Myocyte (in vitro differentiated cells): ENCODE measurements at regions not wholly inside any gene's neighbourhood (a gene's known extent, or its start where the extent isn't known, plus 50 kb on each side); places are given as distances from the start of the nearest gene placed in this dataset.
"Not testable (repeated sequence)": the region's sequence is repeated elsewhere in the genome, so short reads cannot be mapped to it uniquely, and the experiment has no call there.

ENCODE experiments used
- DNase-seq: peaks from one replicate; pipeline ENCODE4 v3.0.0-alpha.2; 2012; ENCODE audit warnings: low read depth

DNA sequence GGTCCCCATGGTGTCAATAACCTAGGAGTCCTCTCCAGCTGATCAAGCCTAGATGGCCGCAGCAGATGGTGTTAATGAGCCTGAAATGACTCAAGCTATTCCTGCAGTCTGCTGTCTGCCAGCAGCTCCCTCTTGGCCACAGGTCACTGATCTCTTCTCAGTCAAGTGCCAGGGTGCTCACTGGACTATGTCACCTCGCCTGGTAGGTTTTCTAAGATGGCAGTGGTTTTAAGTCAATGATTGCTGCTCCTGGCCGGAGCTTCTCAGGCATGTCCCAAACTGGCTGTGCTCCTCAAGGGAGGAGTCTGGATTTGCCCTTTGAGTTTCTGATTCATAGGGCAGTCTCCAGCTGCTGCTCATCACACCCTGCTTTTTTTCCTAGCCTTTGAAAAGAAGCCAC is 58.6 kb upstream of the SHISA6 start:
- DNase-seq: no peak

DNA sequence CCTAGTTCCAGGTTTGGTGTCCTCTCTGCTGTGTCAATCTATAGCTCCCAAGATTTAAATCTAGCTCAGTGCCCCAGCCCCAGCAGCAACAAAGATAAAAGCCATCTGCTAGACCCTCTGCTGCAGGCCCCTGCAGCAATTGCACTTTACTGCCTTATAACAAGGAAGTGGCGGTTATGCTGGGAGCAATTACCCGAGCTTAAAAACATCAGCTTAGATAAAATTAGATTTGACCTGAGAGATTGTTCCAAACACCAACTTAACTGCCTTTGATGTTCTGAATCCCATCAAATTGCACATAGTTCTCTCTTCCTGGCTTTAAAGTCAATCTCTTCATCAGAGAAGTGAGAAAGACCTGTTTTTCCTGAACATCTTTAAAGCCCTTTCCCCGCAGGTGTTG is 62.4 kb upstream of the SHISA6 start:
- no peak for DNase-seq

DNA sequence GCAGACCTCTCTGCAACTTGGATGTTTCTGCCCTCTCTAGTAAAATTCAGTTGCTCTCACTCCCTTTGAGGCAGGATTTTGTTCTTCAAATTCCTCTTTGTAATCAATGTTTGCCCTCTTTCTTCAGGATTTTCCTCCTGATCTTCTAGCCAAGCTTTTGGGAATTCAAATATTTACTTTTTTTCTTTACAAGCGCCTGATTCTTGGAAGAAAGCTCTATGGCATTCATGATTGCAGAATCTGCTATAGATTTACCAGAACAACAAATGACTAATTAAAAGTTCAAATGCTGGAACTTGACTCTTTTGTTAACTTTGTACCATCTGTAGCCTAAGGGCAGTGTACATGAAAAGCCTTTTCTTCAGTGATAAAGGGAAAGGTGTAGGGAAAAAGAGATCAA is 63.7 kb upstream of the SHISA6 start:
- no peak for DNase-seq

DNA sequence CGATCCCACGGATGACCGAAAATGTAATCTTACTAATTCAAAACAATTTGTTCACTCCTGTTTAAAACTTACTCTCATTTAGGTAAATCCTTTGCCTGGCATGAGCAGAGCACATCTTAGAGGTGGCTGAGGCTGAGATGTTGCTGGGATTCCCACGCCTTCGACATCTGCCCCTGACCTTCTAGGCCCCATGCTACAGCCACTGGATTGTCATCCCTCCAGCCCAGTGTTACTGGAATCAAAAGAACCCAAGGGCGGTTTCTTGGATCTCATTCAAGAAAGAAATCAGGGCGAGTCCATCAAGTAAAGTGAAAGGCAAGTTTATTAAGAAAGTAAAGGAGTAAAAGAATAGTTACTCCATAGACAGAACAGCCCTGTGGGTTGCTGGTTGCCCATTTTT is 64.5 kb upstream of the SHISA6 start:
- no peak for DNase-seq

DNA sequence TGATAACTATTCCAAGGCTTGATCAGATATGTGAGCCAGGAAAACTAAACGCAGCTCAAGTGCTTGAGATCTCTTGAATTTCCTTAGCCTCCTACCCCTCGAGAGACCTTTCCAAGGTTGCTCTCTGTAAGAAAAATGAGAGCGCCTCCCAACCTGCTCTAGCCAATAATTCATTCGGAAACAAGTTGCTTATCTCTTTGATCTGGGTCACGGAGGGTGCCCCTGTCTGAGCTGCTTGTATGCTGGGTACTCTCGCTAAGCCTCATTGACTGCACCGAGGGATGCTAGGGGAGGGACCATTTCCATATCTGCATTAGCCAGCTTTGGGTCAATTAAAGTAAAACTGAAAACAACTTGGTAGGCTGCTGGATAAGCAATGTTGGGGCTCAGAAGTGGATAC is 70.1 kb upstream of the SHISA6 start:
- DNase-seq: no peak

DNA sequence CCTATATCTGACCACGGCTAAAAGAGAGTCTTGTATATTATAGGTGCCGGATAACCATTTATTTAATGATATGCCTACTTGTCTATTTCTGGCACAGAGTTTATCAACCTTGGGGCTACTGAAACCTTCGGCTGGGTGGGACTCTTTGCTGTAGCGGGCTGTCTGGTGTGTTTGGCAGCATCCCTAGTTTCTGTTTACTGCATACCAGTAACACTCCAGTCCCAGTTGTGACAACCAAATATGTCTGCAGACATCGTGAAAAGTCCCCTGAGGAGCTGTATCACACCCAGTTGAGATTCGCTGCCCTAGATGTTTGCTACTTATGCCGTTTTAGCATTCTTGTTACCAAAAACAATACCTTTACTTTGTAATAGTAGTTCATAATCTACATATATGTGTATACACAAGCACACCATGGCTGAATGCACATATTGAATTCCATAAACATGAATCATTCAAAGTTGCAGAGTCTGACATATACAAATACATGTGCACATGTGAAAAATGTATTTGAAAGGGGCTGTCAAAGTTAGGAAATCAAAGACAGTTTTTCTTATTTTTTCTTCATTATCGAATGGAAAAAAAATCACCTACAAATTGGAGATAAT is 89.1 kb upstream of the SHISA6 start:
- DNase-seq: no peak

DNA sequence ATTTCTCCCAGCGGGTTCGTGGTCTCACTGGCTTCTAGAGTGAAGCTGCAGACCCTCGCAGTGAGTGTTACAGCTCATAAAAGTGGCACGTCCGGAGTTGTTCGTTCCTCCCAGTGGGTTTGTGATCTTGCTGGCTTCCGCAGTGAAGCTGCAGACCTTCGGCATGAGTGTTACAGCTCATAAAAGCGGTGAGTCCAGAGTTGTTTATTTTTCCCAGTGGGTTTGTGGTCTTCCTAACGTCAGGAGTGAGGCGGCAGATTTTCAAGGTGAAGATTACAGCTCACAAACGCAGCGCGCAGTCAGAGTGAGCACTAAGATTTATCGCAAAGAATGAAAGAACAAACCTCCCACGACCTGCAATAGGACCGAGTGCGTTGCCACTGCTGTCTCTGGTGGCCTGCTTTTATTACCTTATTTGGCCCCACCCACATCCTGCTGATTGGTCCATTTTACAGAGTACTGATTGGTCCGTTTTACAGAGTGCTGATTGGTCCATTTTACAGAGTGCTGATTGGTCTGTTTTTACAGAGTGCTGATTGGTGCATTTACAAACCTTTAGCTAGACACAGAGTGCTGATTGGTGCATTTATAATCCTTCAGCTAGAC is 90.0 kb upstream of the SHISA6 start:
- not testable (repeated sequence) for DNase-seq

DNA sequence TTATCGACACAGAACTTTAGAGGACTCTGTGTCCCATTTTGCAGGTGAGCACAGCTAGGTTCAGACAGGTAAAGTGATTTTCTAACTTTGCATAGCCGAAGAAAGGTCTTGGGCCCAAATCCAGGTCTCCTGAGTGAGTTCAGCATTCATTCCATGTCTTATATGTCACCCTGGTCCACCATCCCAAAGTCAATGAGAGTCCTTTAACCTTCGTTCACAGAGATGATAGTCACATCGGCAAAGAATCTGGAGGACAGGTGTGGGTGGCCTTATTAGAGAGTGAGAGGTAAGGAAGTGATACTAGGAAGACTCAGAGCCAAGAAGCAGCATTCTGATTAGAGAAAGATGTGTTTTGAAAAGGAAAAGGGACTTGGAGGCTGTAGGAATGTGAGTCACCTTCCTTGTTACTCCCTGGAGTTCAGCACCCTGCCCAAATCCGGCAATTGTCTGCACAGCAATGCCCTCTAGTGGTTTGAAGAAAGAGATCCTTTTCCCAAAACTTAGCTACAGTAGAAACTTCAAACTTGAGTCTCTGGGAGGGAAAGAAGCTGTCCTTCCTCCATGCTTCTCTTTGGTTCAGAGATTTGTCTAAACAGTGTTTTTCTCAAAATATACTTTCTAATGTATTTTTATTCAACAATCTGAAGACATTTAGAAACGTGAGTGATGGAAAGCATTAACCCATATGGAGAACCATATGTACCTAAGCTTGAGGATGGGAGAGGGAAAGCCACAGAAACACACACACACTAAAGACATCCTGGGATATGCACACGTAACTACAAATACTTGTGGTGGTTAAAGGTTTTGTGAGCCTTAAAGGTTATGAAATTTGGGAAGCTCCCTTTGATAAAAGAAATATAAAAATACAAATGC is 96.4 kb upstream of the SHISA6 start:
- peak; percentile 5 for DNase-seq

DNA sequence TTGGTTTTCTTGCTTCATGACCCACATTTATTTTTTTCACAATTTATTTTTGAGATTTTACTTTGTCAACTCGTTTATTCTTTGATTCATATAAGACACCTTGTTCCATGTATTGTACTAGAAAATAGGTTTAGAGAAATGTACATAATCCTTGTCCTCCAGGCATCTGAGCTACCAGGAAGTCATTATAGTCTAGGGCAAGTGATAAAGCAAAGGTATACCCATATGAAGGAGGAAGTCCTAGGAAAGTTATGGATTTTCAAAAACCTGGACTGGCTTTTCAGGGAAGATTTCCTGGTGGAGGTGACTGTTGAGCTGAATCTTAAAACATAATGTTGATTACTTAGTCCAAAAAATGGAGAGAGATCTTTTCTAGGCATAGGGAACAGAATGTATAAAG is 98.8 kb upstream of the SHISA6 start:
- no peak for DNase-seq

DNA sequence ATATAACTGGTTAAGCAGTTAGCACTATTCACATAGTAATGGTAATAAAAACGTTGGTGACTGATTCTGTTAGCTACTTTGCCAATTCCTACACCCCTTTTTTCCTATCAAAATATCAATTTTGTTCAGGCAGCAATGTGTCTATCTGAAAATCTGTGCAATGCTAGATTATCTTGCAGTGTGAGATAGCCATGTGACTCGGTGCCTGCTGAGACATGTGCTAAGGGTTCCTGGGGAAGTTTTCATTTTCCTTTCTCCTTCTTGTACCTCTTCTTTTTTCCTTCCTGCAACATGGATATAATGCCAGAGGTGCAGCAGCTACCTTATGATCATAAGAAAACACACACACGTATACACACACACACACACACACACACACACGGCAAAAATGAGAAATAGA is 100.5 kb upstream of the SHISA6 start:
- no peak for DNase-seq

DNA sequence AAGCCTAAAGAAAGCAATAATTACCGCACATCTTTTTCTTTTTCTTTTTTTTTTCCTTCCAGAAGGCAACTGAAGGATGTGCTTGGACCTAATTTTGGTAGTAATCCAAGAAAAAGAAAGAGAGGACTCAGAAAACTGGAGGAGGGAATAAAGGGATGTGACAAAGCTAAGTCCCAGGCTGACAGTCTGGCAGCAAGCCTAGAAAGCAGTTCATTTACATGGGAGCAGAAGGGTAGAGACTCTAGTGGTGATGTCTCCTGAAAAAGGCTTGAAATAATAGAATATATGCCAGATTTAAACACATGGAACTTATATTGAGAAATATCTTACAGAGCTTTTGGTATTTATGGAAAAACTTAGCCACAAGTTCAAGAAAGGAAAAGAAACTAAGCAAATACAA is 101.0 kb upstream of the SHISA6 start:
- no peak for DNase-seq

DNA sequence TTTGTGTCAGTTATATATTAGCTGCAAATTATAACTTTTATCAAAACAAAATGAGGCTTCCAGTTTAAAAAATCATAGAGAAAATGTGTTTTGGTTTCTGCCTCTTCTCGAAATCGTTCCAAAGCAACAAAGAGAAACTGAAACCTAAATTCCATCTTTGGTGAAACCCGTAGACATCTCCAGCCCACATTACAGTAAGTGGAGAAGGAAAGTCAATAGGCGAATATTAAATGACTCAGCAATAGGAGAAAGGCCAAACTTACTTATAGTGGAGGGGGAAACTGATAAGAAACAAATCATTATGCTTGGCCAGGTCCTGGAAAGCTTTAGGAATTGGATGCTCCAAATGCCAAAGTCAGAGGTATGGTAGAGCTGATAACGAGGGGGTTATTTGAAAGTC is 103.0 kb upstream of the SHISA6 start:
- DNase-seq: peak; percentile 3

DNA sequence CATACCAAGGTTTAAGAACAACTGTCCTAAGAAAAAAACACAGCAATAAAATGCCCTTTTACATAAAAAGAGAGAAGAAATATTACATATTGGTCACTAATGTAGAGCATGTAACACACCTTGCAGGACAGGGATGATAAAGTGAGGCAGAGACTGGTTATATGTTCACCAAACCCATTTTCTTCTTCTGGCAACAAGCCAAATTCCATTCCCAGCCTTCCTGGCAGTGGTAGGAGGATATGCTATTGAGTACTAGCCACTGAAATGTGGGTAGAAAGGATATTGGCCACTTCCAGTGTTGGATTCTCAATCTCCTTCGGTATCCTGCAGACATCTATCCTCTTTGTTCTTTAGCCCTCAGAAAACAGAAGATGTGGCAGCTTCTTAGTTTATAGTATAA is 105.2 kb upstream of the SHISA6 start:
- no peak for DNase-seq

DNA sequence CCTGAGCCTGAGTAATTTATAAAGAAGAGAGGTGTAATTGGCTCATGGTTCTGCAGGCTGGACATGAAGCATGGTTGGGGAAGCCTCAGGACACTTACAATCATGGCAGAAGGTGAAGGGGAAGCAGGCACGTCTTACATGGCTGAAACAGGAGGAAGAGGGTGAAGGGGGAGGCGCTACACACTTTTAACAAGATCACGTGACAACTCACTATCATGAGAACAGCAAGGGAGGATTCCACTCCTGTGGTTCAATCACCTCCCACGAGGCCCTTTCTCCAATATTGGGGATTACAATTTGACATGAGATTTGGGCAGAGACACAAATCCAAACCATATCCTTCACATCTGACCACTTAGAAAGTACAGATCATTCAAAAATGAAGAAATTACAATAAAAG is 110.6 kb upstream of the SHISA6 start:
- DNase-seq: no peak

DNA sequence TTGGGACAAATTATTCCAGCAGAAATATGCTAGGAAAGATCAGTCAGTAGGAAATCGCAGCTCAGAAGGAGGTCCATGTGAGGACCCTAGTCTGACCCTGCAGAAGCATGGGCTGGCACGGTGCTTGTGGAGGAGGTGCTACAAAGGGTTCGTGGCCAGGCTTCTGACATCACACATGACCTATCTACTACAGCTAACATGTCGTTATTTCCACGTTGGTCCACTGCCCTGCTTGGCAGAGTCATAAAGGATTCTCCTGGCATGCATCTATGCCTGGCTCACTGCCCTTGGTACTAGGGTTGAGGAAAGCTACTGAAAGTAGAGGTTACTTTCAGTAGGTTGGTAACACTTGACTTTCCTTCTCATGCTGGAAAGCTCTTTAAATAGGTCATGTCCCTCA is 118.1 kb upstream of the SHISA6 start:
- DNase-seq: no peak

DNA sequence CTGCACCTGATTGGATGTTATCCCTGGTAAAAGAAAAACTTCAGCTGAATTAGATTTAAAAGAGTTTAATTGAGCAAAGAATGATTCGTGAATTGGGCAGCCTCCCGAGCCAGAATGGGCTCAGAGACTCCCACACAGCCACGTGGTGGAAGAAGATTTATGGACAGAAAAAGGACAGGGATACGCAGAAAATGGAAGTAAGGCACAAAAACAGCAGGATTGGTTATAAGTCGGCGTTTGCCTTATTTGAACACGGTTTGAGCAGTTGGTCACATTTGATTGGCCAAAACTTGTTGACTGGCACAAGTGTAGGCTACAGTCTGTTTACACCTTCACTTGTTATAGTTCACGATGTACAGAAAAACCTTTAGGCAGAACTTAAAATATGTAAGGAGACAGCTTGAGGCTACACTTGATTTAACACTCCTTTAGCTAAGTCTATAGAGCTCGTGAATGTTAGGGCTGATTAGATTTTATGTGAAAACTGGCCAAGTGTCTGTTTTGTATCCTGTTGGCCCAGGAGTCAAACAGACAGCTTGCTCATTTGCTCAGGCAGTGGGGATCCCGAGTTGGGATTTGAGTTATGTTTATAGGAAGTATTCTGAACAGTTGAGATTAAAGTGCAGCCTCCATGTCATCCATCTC is 119.5 kb upstream of the SHISA6 start:
- no peak for DNase-seq

DNA sequence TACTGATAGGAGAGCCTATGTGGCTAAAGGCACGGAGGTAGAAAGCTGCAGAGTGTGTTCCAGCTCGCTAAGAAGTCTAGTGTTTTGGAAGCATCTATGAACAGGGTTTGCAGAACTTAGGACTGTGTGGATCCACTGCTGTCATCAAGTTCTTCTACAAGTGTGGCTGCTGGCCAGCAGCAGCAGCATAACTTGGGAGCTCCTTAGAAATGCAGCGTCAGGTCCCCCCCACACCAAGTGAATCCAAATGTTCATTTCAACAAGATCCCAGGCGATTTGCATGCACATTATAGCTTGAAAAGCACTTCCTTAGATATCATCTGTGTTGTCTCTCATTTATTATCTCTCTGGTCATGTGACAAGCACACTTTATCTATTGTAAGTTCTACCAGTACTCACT is 131.9 kb upstream of the SHISA6 start:
- DNase-seq: no peak

DNA sequence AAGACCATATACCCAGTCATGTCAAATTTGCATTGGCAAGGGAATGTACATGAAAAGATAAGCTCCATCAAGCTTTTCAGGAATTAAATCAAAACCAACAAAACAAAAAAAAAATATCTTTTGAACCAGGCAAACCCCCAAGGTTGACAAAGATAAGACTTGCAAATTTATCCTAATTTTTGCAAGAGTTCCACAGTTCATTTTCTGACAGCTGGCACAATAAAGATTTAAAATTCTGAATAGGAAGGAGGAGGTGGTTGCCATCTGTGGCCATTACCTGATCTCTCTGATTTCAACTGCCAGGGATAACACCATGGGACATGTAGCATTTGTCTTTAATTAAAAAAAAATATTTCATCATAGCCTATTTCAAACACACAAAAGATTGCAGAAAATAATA is 135.9 kb upstream of the SHISA6 start:
- no peak for DNase-seq

DNA sequence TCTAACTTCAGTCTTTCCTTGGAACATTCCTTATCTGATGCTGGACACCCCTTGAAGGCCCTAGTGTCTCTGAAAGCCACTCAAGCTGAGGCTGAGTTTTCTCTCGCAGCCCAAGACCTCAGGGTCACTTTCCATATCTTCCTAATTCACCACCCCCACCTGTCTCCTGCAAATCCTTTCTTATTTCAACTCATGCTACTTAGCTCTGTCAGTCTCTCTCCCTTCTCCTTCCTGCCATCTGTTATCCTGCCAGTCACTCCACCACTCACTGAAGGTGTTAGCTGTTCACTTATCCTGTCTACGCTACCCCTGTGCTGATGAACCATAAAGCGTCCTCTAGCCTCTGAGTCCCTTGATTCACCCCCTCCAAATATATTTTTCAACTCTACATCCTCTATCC is 143.9 kb upstream of the SHISA6 start:
- no peak for DNase-seq

DNA sequence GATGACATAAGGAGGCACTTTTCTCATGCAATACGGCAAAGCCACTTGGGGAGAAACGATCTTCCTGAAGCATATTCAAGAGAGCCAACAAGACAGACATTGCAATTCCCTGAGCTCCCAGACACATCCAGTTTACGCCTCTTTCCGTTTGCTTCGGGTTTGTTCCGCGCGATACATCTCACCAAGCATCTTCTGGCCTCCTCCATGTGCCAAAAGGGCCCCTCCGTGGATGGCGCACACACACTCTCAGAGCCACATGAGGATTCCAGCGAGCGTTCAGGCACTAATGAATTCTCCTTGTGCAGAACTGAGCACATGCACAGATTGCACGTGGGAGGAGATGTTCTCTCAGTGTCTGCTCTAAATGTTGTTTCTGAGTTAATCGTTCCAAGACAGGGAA is 146.7 kb upstream of the SHISA6 start:
- DNase-seq: no peak

DNA sequence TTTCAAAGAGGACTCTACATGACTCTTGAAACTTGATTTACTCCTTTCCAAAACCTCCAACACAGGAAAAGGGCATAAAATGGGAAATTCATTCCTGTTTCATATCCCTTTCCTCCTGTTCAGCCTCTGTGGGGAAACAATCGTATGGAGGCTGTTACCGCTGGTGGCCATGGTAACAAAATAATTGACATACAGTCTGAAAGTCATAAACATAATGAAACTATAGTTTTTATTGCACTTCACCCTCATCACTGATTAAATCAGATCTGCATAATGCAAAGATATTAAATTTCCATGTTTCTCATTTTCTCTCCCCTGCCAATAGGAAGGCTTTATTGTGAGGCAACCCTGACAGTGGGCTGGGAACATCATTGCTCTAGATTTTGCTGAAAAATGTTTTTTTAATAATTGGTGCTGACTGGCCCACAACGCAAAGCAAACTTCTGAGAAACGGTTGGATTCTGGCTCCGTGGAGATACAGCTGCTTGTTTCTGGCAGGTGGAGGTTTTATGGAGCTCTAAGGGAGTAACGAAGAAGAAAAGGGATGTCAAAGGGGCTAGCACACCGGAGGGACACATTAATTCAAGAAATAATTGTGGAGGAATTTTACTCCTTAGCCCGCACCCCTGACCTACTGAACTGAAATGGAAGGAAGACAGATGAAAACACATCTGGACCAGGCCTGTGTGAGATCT is 154.2 kb upstream of the SHISA6 start:
- DNase-seq: no peak

DNA sequence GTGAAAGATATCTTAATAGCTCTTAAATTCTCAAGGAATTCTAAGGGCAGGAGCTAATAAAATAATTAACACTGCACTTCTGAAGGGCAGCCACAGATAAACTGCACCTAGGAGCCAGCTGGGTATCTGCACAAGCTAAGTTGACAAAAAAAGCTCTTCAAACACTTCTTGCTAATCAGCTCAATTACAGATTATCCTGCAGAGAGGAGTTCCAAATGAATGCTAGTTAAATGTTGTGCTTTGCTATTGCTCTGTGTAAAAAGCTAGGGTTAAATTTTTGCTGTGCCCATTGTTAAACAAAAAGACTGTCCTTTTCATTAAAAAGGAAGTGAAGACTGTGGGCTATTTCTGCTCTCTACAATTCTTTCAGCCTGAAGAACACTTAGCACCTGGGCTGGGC is 158.5 kb upstream of the SHISA6 start:
- no peak for DNase-seq
